NCI-H146 treated with DMSO at 0.1 percent for 48 hours (cell line): ENCODE measurements at regions not wholly inside any gene's neighbourhood (a gene's known extent, or its start where the extent isn't known, plus 50 kb on each side); places are given as distances from the start of the nearest gene placed in this dataset.
"Not testable (repeated sequence)": the region's sequence is repeated elsewhere in the genome, so short reads cannot be mapped to it uniquely, and the experiment has no call there.

Experiments used
- DNase-seq: peaks from one replicate; lab custom pipeline; 2025; ENCODE audit not compliant: unreplicated experiment; lab: John Stamatoyannopoulos, UW

- DNase-seq = no peak
Observed at GRCh38 chr2:51846796-51847195, 814.9 kb upstream of the NRXN1 start.

DNA sequence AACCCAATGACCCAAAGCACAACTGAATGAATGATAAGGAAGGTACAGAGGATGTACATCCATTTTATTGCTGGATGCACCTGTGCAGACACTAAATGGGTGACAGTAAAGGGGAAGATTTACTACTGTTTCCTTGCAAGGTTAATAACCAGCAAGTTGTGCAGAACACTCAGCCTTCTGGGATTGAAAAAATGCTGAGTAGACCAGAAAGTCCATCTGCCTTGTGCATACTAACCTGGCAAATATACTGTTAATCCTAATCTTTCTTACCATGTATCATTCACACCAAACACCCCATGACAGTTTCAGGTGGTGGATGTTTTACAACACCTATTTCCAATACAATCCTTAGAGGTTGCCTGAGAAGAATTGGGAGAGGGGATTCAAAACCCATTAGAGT is 814.1 kb upstream of the NRXN1 start:
- DNase-seq = no peak

GRCh38 chr2:51844596-51844995 is 812.7 kb upstream of the NRXN1 start:
- no peak for DNase-seq

- no peak for DNase-seq
Observed at GRCh38 chr2:51829477-51829876, 797.5 kb upstream of the NRXN1 start.

DNA sequence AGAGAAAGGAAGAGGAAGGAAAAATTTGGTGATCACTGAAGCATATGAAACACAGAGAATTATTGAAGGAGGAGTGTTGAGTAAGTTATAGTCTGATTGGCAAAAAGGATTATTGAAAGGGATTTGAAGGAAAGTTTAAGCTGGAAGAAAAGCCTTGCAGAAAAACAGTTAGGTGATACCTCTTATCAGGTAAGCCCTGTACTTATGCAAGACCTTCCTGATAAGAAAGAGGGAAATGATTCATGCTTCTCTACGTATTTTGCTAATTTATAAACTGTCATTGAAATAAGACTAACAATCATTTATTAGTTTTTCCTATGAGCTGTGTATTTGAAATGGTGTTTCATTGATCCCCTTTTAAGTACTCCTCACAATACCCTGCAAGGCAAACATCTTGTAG is 793.9 kb upstream of the NRXN1 start:
- no peak for DNase-seq

DNA sequence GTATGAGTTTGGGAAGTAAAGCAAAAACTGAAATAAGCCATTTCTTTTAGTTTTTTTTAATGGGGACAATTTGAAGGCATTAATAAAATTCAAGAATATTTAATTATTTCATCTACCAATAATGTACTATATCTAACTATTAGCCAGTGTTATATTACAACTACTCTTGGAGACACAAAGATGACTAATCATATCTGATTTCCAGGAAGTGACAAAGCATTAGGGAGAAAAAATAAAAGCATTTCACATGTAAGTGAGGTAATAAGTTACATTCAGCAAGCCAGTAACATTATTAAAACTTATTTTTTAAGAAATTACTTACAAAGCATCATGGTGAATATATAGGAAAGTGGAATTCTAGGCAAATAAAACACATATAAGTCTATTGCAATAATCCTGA is 781.3 kb upstream of the NRXN1 start:
- no peak for DNase-seq

DNA sequence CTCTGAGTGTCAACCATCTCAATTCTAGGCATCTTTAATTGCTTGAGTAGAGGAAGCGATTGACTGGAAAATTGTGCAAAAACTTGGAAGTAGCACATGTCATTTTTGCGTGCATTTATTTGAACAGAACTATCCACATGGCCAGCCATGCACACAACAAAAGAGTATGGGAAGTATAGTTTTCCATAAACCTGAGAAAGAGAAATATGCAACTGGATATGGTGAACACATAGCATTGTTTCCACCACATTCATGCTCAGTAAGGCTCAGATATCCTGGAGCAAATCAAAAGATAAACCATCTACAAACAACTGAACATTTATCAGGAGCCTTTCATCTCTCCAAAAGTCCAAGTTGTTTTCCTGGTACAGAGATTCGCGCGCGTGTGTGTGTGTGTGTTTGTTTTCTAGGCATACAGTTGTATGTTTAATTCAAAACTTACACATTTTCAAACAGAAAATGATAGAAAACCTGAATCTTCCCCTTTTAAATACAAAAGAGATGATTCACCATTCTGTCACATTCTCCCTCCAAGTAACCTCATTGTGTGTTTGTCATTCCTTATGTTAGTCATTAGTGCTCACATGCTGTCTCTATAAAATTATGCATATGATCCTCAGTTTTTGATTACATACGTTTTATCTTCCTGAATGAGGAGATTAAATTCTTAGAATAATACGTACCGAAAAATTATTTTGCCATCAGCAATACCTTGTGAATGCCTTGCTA is 780.4 kb upstream of the NRXN1 start:
- DNase-seq = no peak

GRCh38 chr2:51810197-51810596 is 778.3 kb upstream of the NRXN1 start:
- DNase-seq = no peak

- DNase-seq = no peak
Observed at GRCh38 chr2:51807229-51807628, 775.3 kb upstream of the NRXN1 start.

DNA sequence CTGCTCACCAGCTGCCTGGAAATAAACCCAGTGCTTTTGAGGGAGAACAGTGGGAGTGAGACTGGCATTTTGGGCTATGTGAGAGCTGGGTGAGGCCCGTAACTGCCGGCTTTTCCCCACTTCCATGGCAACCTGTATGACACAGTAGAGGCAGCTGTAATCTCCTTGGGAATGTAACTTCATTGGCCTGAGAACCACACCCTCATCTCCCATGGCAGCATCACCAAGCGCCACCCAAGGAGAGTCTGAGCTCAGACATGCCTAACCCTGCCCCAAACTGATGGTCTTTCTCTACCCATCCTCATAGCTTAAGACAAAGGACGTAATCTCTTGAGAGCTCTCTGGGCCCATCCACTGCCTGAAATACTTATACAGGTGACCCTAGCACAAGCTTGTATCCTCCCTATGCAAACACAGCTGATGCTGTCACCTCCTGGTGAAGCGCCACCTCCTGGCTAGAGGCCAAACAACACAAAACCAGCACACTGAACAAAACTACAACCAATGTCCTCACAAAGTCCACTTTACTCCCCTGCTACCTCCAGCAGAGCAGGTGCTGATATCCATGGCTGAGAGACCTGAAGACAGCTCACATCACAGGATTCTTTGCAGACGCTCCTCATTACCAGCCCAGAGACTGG is 763.4 kb upstream of the NRXN1 start:
- DNase-seq = peak; percentile 97

DNA sequence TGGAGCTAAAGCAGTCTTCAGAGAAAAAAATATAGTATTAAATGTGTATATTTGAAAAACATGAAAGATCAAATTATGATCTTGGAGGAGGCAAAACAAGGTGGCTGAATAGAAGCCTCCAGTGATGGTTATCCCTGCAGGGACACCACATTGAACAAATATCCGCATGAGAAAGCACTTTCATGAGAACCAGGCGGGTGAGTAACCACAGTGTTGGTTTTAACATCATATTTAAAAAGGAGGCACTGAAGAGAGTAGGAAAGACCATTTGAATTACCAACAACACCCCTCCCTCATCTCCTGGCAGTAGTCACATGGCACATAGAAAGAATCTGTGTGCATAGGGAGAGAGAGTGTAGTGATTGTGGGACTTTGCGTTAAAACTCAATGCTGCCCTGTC is 759.6 kb upstream of the NRXN1 start:
- DNase-seq = peak; percentile 86

GRCh38 chr2:51790854-51791253 is 758.9 kb upstream of the NRXN1 start:
- no peak for DNase-seq

GRCh38 chr2:51789918-51790317 is 758.0 kb upstream of the NRXN1 start:
- no peak for DNase-seq

DNA sequence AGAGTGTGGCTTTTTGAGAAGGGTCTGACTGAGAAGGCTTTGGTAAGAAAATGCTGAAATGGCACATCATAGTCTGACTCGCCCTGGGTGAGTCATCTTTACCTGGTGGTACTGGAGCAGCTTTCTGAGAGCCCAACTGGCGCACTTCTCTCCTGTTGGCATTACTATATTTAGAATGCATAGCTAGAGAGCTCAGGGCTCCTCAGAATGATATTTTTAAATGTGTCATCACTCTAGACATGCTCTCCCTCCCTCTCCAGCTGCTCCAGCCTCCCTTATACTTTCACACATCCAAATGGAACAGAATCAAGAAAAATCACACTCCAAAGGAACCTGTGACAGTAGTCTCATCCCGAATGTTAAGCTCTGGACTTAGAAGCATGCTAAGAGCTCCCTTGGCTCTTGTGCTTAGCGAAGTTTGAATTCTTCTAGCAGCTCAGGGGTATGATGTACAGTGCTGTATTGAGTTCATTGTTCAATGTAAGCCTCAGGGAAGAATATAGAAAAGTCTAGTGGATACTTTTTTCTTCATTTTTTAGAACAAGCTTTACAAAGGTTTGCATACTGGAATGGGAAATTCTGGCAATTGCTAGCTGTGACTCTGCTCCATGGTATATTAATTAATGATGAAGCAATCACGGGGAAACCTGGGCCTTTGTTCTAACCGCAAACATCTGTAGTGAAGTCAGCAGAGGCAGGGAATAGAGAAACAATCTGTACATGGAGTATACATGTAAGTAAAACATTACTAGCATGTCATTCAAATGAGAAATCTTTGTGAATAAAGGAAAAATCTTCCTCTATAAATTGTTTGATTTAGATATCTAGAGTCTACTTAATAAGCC is 751.2 kb upstream of the NRXN1 start:
- DNase-seq = peak; percentile 16

GRCh38 chr2:51781691-51782090 is 749.8 kb upstream of the NRXN1 start:
- no peak for DNase-seq

GRCh38 chr2:51780353-51780752 is 748.4 kb upstream of the NRXN1 start:
- no peak for DNase-seq

DNA sequence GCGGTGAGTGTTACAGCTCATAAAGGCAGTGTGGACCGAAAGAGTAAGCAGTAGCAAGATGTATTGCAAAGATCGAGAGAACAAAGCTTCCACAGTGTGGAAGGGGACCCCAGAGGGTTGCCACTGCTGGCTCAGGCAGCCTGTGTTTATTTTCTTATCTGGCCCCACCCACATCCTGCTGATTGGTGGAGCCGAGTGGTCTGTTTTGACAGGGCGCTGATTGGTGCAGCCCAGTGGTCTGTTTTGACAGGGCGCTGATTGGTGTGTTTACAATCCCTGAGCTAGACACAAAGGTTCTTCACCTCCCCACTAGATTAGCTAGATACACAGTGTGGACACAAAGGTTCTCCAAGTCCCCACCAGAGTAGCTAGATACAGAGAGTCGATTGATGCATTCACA is 747.8 kb upstream of the NRXN1 start:
- DNase-seq = not testable (repeated sequence)

DNA sequence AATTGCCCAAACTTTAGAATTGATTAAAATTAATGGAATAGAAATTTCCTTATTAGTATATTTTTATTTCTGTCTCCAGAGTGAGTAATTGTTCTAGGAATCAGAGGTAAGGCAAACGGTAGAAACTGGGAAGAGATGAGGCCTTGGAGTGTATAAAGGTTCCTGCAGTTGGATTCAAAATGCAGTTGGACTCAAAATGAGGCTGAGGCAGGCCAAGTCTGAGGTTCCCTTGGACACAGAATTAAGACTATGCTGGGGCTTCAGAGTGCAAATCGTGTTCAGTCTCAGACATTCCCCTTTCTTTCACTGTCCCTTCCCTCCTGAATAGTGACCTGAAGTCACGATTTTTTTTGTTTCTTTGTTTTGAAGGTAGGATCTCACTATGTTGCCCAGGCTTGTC is 746.9 kb upstream of the NRXN1 start:
- no peak for DNase-seq

DNA sequence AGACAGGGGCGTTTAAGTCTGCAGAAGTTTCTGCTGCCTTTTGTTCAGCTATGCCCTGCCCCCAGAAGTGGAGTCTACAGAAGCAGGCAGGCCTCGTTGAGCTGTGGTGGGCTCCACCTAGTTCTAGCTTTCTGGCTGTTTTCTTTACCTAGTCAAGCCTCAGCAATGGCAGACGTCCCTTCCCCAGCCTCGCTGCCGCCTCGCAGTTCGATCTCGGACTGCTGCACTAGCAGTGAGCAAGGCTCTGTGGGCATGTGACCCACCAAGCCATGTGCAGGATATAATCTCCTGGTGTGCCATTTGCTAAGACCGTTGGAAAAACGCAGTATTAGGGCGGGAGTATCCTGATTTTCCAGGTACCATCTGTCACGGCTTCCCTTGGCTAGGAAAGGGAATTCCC is 742.7 kb upstream of the NRXN1 start:
- DNase-seq = not testable (repeated sequence)

GRCh38 chr2:51760441-51760840 is 728.5 kb upstream of the NRXN1 start:
- no peak for DNase-seq

- DNase-seq = peak; percentile 11
Observed at GRCh38 chr2:51758081-51758480, 726.1 kb upstream of the NRXN1 start.

- DNase-seq = no peak
Observed at GRCh38 chr2:51734115-51734514, 702.2 kb upstream of the NRXN1 start.
